Neural crest cell (in vitro differentiated cells): ENCODE measurements at regions not wholly inside any gene's neighbourhood (a gene's known extent, or its start where the extent isn't known, plus 50 kb on each side); places are given as distances from the start of the nearest gene placed in this dataset.

Experiments
- DNase-seq: peaks from one replicate; pipeline ENCODE4 v3.0.0; 2021; ENCODE audit warnings: low read depth, mixed read lengths, low spot score
- H3K27ac Mint-ChIP-seq: one replicate; pipeline ENCODE4 v1.8.0; 2021; ENCODE audit warnings: mild to moderate bottlenecking, mixed read lengths; ENCODE audit not compliant: unreplicated experiment
- H3K27me3 Mint-ChIP-seq: 2 replicates; pipeline ENCODE4 v1.8.0; 2021; ENCODE audit warnings: low read depth, mild to moderate bottlenecking, mixed read lengths
- H3K36me3 Mint-ChIP-seq: 2 replicates; pipeline ENCODE4 v1.8.0; 2021; ENCODE audit warnings: low read depth, mild to moderate bottlenecking, mixed read lengths
- H3K4me1 Mint-ChIP-seq: 2 replicates; pipeline ENCODE4 v1.8.0; 2021; ENCODE audit warnings: mixed read lengths
- H3K4me3 Mint-ChIP-seq: one replicate; pipeline ENCODE4 v1.8.0; 2021; ENCODE audit warnings: mild to moderate bottlenecking, mixed read lengths
- H3K9me3 Mint-ChIP-seq: 2 replicates; pipeline ENCODE4 v1.8.0; 2021; ENCODE audit warnings: mixed read lengths
- TF ChIP-seq, protein P1 (sequence below): fragments of 200-600 bp; sonication (generic); conservative IDR thresholded peaks from 2 replicates; pipeline ENCODE4 v1.5.0; 2021; ENCODE audit warnings: antibody characterized with exemption, mild to moderate bottlenecking

DNA sequence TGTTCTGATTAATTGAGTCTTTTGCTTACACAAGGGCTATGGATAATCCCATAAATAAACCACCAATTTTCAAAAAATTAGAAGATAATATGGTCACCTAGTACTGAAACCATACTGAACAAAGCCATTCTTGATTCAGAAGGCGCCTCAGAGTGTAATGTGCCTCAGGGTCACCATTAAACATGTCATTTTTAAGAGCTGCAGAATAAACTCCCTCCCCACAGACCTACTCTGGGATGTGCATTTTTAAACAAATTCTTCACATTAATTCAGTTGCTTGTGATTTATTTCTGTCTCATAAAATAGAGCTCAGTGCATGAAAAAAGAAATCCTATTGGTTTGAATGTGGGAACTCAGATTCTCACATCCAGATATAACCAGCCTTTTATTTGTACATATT, 202.1 kb upstream of the HEY2 start:
- no peak for DNase-seq
- H3K4me3 Mint-ChIP-seq = no peak overlapping the region
- peaks cover 26% of the 10 kb centered on the region for H3K4me1 Mint-ChIP-seq
- peaks cover 16% of the 10 kb centered on the region for H3K27me3 Mint-ChIP-seq
- peaks cover 2% of the 10 kb centered on the region for H3K9me3 Mint-ChIP-seq
- H3K36me3 Mint-ChIP-seq = no peaks in the 10 kb centered on the region
- no peak overlapping the region for H3K27ac Mint-ChIP-seq
- TF ChIP-seq, protein P1, sequence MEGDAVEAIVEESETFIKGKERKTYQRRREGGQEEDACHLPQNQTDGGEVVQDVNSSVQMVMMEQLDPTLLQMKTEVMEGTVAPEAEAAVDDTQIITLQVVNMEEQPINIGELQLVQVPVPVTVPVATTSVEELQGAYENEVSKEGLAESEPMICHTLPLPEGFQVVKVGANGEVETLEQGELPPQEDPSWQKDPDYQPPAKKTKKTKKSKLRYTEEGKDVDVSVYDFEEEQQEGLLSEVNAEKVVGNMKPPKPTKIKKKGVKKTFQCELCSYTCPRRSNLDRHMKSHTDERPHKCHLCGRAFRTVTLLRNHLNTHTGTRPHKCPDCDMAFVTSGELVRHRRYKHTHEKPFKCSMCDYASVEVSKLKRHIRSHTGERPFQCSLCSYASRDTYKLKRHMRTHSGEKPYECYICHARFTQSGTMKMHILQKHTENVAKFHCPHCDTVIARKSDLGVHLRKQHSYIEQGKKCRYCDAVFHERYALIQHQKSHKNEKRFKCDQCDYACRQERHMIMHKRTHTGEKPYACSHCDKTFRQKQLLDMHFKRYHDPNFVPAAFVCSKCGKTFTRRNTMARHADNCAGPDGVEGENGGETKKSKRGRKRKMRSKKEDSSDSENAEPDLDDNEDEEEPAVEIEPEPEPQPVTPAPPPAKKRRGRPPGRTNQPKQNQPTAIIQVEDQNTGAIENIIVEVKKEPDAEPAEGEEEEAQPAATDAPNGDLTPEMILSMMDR = no peak

- TF ChIP-seq, protein P1 = no peak
- no peak for DNase-seq
- H3K27ac Mint-ChIP-seq = no peak overlapping the region
- peaks cover 9% of the 10 kb centered on the region for H3K27me3 Mint-ChIP-seq
- no peaks in the 10 kb centered on the region for H3K9me3 Mint-ChIP-seq
- no peak overlapping the region for H3K4me3 Mint-ChIP-seq
- no peaks in the 10 kb centered on the region for H3K36me3 Mint-ChIP-seq
- H3K4me1 Mint-ChIP-seq = peaks cover 26% of the 10 kb centered on the region
These were observed 200.1 kb upstream of the HEY2 start for GRCh38 chr6:125549202-125549884.

DNA sequence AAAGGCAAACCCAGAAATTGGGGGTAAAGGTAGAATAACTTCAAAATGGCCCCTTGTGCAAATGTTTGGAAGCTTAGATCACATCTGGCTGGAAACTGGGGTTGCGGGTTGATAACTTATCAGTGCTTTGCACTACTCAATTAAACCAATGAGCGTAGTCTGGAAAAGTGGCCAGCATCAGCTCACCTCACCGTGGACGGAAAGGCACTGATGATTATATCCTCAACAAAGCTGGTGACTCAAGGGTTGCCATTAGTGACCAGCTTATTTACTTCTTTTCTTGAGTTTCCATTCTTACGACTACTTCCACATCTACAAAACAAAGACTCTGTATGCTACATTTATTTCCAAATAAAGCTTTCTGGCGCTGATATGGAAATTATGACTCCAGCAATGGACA, 198.5 kb upstream of the HEY2 start:
- Mint-ChIP-seq H3K4me1 (peaks cover 28% of the 10 kb centered on the region), H3K9me3 (no peaks in the 10 kb centered on the region), H3K27ac (no peak overlapping the region), H3K4me3 (no peak overlapping the region), H3K36me3 (no peaks in the 10 kb centered on the region), H3K27me3 (peaks cover 5% of the 10 kb centered on the region)
- DNase-seq = no peak
- TF ChIP-seq, protein P1 = no peak

- Mint-ChIP-seq H3K4me1 (peaks cover 18% of the 10 kb centered on the region), H3K4me3 (no peak overlapping the region), H3K9me3 (no peaks in the 10 kb centered on the region), H3K36me3 (no peaks in the 10 kb centered on the region), H3K27me3 (peaks cover 7% of the 10 kb centered on the region), H3K27ac (no peak overlapping the region)
- TF ChIP-seq, protein P1 = no peak
- no peak for DNase-seq
These were observed 196.6 kb upstream of the HEY2 start for GRCh38 chr6:125552819-125553218.

DNA sequence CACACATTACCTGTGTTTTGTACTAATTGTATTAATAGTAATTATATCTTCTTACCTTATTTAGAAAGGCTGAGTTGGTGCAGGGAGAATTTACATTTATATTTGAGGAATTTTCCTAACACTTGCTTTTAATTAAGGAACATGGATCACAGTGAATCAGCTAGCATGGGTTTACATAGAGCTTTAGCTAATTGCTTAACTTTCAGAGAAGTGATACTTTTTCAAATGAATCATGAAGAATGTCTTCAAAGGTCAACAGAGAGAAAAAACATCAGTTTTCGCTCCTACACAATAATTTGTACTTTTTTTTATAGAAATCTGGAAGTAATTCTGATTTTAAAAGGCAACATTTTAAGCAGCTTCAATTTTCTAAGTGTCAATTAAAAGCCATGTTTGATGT, 195.0 kb upstream of the HEY2 start:
- DNase-seq = no peak
- H3K36me3 Mint-ChIP-seq = no peaks in the 10 kb centered on the region
- H3K27me3 Mint-ChIP-seq = peaks cover 7% of the 10 kb centered on the region
- no peaks in the 10 kb centered on the region for H3K9me3 Mint-ChIP-seq
- H3K4me3 Mint-ChIP-seq = no peak overlapping the region
- TF ChIP-seq, protein P1 = no peak
- H3K4me1 Mint-ChIP-seq = peaks cover 27% of the 10 kb centered on the region
- H3K27ac Mint-ChIP-seq = no peak overlapping the region
